ENCODE measurements at regions not wholly inside any gene's neighbourhood (a gene's known extent, or its start where the extent isn't known, plus 50 kb on each side); places are given as distances from the start of the nearest gene placed in this dataset.

DNA sequence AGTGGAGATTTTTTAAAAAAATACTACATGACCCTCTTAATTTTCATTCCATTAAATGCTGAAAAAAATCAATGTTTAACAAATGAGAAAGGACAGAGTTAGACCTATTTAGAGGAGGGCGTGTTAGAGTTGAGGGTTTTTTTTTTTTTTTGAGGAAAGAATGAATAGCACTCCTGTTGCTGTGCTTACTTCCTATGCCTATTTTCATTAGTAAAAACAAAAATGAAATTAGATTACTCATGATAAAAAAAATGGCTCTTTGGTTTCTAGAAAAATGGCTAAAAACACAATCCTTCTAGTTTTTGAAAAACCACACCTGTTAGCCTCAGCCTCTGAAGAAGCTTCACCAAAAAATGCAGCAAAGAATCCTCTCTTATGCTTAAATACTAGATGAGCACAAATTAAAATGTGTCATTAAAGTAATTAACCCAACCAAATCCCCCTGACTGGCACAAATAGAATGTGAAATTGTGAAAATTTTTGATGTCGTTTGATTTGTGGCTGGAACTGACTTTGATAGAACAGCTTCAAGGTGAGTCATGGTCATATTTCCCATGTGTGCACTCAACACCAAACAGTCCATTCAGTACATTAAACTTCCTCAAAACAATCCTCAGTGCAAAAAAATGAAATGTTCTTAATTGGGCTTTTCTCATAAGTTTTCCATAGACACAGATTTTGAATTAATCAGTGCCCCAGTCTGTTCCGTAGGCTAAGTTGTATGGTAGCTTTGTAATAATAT lies 98.0 kb downstream of the MACIR start:
- H3K4me3 ChIP-seq (ENCODE audit: low read depth, low read length, poor library complexity, severe bottlenecking) = no peak overlapping the region
- no peaks in the 10 kb centered on the region for H3F3A ChIP-seq (ENCODE audit: insufficient read depth, low read length)
- H3K79me2 ChIP-seq (ENCODE audit: insufficient read depth, low read length) = no peaks in the 10 kb centered on the region
- no peaks in the 10 kb centered on the region for H3K9me2 ChIP-seq (ENCODE audit: low read depth, low read length)
- H3K4me1 ChIP-seq (ENCODE audit: insufficient read depth, low read length, severe bottlenecking) = no peaks in the 10 kb centered on the region
- H3K9ac ChIP-seq (ENCODE audit: low read length) = no peak overlapping the region
- no peaks in the 10 kb centered on the region for H3K36me3 ChIP-seq (ENCODE audit: insufficient read depth, low read length)
- H4K20me1 ChIP-seq (ENCODE audit: insufficient read depth, low read length) = no peaks in the 10 kb centered on the region
- H3K27ac ChIP-seq (ENCODE audit: low read depth, low read length, poor library complexity, severe bottlenecking) = no peak overlapping the region
- TF ChIP-seq EZH2 (IDR thresholded peaks at IDR 0.05; ENCODE audit: borderline replicate concordance, low read length) = no peak
- TF ChIP-seq, protein P1, sequence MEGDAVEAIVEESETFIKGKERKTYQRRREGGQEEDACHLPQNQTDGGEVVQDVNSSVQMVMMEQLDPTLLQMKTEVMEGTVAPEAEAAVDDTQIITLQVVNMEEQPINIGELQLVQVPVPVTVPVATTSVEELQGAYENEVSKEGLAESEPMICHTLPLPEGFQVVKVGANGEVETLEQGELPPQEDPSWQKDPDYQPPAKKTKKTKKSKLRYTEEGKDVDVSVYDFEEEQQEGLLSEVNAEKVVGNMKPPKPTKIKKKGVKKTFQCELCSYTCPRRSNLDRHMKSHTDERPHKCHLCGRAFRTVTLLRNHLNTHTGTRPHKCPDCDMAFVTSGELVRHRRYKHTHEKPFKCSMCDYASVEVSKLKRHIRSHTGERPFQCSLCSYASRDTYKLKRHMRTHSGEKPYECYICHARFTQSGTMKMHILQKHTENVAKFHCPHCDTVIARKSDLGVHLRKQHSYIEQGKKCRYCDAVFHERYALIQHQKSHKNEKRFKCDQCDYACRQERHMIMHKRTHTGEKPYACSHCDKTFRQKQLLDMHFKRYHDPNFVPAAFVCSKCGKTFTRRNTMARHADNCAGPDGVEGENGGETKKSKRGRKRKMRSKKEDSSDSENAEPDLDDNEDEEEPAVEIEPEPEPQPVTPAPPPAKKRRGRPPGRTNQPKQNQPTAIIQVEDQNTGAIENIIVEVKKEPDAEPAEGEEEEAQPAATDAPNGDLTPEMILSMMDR (IDR thresholded peaks at IDR 0.05; ENCODE audit: low read length) = no peak
- no peaks in the 10 kb centered on the region for H3K9me3 ChIP-seq (ENCODE audit: low read length)
- no peaks in the 10 kb centered on the region for H3K27me3 ChIP-seq (ENCODE audit: insufficient read depth, low read length)
- H2AFZ ChIP-seq (ENCODE audit: low read length) = no peak overlapping the region
- H3K4me2 ChIP-seq (ENCODE audit: low read length) = no peak overlapping the region

DNA sequence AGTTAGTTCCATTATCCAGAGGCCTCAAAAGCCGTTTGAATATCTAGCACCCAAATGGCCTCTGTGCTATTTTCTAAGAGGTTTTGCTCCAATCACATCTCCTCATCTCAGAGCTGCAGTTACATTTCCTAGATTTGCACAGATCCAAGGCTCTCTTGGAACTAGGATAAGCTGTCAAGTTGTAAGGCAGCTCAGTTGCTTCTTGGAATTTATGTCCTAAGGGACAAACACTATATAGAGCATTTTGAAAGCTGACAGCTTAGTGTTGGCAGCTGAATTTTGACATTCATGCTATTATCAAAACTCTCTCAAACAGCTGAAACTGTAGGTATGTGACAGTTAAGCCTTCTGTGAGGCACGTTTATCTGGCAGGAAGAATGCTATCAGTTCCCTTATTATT lies 97.0 kb downstream of the MACIR start:
- TF ChIP-seq, protein P1 (IDR thresholded peaks at IDR 0.05; ENCODE audit: low read length) = no peak
- no peak for TF ChIP-seq EZH2 (IDR thresholded peaks at IDR 0.05; ENCODE audit: borderline replicate concordance, low read length)
- no peaks in the 10 kb centered on the region for H3K27me3 ChIP-seq (ENCODE audit: insufficient read depth, low read length)

DNA sequence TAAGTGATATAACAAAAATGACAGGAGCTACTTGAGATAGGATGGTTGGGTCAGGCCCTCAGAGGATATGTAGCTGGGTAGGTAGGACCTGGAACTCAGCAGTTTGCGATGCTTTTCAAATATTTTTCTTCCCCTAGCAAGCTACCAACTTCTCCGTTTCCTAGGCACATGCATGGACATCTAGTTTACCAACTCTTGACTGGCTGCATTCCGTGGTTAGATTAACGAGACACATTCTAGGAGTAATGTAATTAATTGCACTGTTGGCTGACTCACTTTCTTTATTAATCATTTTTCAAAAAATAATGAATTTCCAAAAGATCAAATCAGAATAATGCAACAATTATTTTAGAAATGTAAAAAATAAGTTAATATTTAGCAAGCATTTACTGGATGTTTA lies 95.9 kb downstream of the MACIR start:
- Histone ChIP-seq H3K9me2 (ENCODE audit: low read depth, low read length) (no peaks in the 10 kb centered on the region), H3K79me2 (ENCODE audit: insufficient read depth, low read length) (no peaks in the 10 kb centered on the region), H2AFZ (ENCODE audit: low read length) (no peak overlapping the region), H3K9ac (ENCODE audit: low read length) (no peak overlapping the region), H3F3A (ENCODE audit: insufficient read depth, low read length) (no peaks in the 10 kb centered on the region), H4K20me1 (ENCODE audit: insufficient read depth, low read length) (no peaks in the 10 kb centered on the region), H3K4me3 (ENCODE audit: low read depth, low read length, poor library complexity, severe bottlenecking) (no peak overlapping the region), H3K4me2 (ENCODE audit: low read length) (no peak overlapping the region), H3K9me3 (ENCODE audit: low read length) (no peaks in the 10 kb centered on the region), H3K4me1 (ENCODE audit: insufficient read depth, low read length, severe bottlenecking) (no peaks in the 10 kb centered on the region), H3K27me3 (ENCODE audit: insufficient read depth, low read length) (no peaks in the 10 kb centered on the region), H3K36me3 (ENCODE audit: insufficient read depth, low read length) (no peaks in the 10 kb centered on the region), H3K27ac (ENCODE audit: low read depth, low read length, poor library complexity, severe bottlenecking) (no peak overlapping the region)
- TF ChIP-seq, protein P1 (IDR thresholded peaks at IDR 0.05; ENCODE audit: low read length) = no peak
- no peak for TF ChIP-seq EZH2 (IDR thresholded peaks at IDR 0.05; ENCODE audit: borderline replicate concordance, low read length)

More for the DNA sequence above, 97.0 kb downstream of the MACIR start:
- Histone ChIP-seq H3K36me3 (ENCODE audit: insufficient read depth, low read length) (no peaks in the 10 kb centered on the region), H3K4me2 (ENCODE audit: low read length) (no peak overlapping the region), H2AFZ (ENCODE audit: low read length) (no peak overlapping the region), H3F3A (ENCODE audit: insufficient read depth, low read length) (no peaks in the 10 kb centered on the region), H3K9me3 (ENCODE audit: low read length) (no peaks in the 10 kb centered on the region), H3K9me2 (ENCODE audit: low read depth, low read length) (no peaks in the 10 kb centered on the region), H4K20me1 (ENCODE audit: insufficient read depth, low read length) (no peaks in the 10 kb centered on the region), H3K27ac (ENCODE audit: low read depth, low read length, poor library complexity, severe bottlenecking) (no peak overlapping the region), H3K4me3 (ENCODE audit: low read depth, low read length, poor library complexity, severe bottlenecking) (no peak overlapping the region), H3K9ac (ENCODE audit: low read length) (no peak overlapping the region), H3K79me2 (ENCODE audit: insufficient read depth, low read length) (no peaks in the 10 kb centered on the region), H3K4me1 (ENCODE audit: insufficient read depth, low read length, severe bottlenecking) (no peaks in the 10 kb centered on the region)

Measured in OCI-LY1 (cell line).